ENCODE measurements at regions not wholly inside any gene's neighbourhood (a gene's known extent, or its start where the extent isn't known, plus 50 kb on each side); places are given as distances from the start of the nearest gene placed in this dataset.

GRCh38 chr13:95367309-95367843 is 66.1 kb upstream of the ABCC4 start:
- CTCF ChIA-PET (ENCODE audit: partially characterized antibody), result interaction anchor here (0.7 kb wide), 1 partner anchor 13 kb away, joined by 3 read pairs; no protein-coding TSS in a partner anchor
- Histone ChIP-seq H3K9me3 (ENCODE audit: insufficient read depth in 2 of 2, low read depth in 1 of 2, low read length in 1 of 2) (no peaks in the 10 kb centered on the region), H2AFZ (ENCODE audit: low read length) (0 out of 2 replicates have a peak overlapping the region, but pooled peaks have one; percentile 7)

More at GRCh38 chr13:95367309-95367843, 66.1 kb upstream of the ABCC4 start:
- WGBS, 2 experiments (ENCODE audit: extremely low coverage in 1 of 2, insufficient coverage in 1 of 2, insufficient read length in 1 of 2, insufficient replicate concordance in 2 of 2, low coverage in 1 of 2, low lambda C conversion rate in 2 of 2, missing lambda C conversion rate in 1 of 2), result 91% methylated on average over 6 of the region's 6 CpGs; no CpG with 5 or more reads in 1 of the 2 experiments
- Histone ChIP-seq H2BK20ac (ENCODE audit: low read length) (no peak overlapping the region), H3K18ac (ENCODE audit: extremely low read depth, low read length) (no peak overlapping the region), H3K9ac (replicated peaks in 1 of 4; ENCODE audit: extremely low read depth in 1 of 4, low read depth in 3 of 4, low read length in 3 of 4) (no peak overlapping the region), H4K20me1 (replicated peaks in 1 of 2; ENCODE audit: control insufficient read depth in 1 of 2, insufficient read depth in 2 of 2, low read length in 2 of 2) (no peaks in the 10 kb centered on the region), H2AK5ac (ENCODE audit: low read depth, low read length) (no peak overlapping the region), H3K4ac (replicated peaks; ENCODE audit: insufficient read length, low read depth, low read length) (no peak overlapping the region), H3K27me3 (replicated peaks in 1 of 4; ENCODE audit: control insufficient read depth in 3 of 4, extremely low read depth in 1 of 4, insufficient read depth in 3 of 4, low read length in 3 of 4) (no peaks in the 10 kb centered on the region), H3K14ac (ENCODE audit: insufficient read length) (no peak overlapping the region), H3K27ac (ENCODE audit: low read depth, low read length) (no peak overlapping the region), H3K79me2 (ENCODE audit: control insufficient read depth in 1 of 2, insufficient read depth in 2 of 2, low read length in 2 of 2) (no peaks in the 10 kb centered on the region), H4K5ac (ENCODE audit: insufficient read length, low read depth, low read length) (no peak overlapping the region), H2BK15ac (ENCODE audit: low read length) (no peak overlapping the region), H3K4me1 (replicated peaks in 1 of 4; ENCODE audit: control insufficient read depth in 3 of 4, insufficient read depth in 4 of 4, low read length in 3 of 4) (no peaks in the 10 kb centered on the region), H3K23me2 (ENCODE audit: low read depth, low read length) (no peaks in the 10 kb centered on the region), H3K56ac (replicated peaks; ENCODE audit: insufficient read length, low read depth, low read length) (no peak overlapping the region), H3K79me1 (ENCODE audit: low read depth, low read length) (no peaks in the 10 kb centered on the region), H4K91ac (replicated peaks; ENCODE audit: insufficient read length, low read length) (no peak overlapping the region), H2BK12ac (ENCODE audit: low read depth, low read length) (no peak overlapping the region), H2BK120ac (replicated peaks; ENCODE audit: low read depth, low read length) (no peak overlapping the region), H3K4me3 (ENCODE audit: extremely low read depth in 1 of 4, insufficient read depth in 2 of 4, low read depth in 3 of 4, low read length in 4 of 4) (no peak overlapping the region), H3K23ac (ENCODE audit: insufficient read length) (no peak overlapping the region), H2BK5ac (ENCODE audit: low read depth, low read length) (no peak overlapping the region), H4K8ac (ENCODE audit: extremely low read depth, insufficient read depth, low read length) (no peak overlapping the region), H3K4me2 (ENCODE audit: insufficient read depth in 1 of 2, low read depth in 2 of 2, low read length in 2 of 2) (no peak overlapping the region), H3K36me3 (ENCODE audit: control insufficient read depth in 2 of 4, insufficient read depth in 4 of 4, low read length in 3 of 4) (no peaks in the 10 kb centered on the region)
- POLR2A ChIA-PET (ENCODE audit: partially characterized antibody), result no interaction called here
- FAIRE-seq, result no peak
- TF ChIP-seq TAF1 (IDR thresholded peaks at IDR 0.05; ENCODE audit: low read depth, low read length), result no peak
- TF ChIP-seq SP4 (IDR thresholded peaks at IDR 0.05; ENCODE audit: low read length), result no peak
- no peak for TF ChIP-seq YY1 (IDR thresholded peaks at IDR 0.05; ENCODE audit: low read depth, low read length)
- TF ChIP-seq, protein P1, sequence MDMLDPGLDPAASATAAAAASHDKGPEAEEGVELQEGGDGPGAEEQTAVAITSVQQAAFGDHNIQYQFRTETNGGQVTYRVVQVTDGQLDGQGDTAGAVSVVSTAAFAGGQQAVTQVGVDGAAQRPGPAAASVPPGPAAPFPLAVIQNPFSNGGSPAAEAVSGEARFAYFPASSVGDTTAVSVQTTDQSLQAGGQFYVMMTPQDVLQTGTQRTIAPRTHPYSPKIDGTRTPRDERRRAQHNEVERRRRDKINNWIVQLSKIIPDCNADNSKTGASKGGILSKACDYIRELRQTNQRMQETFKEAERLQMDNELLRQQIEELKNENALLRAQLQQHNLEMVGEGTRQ (IDR thresholded peaks at IDR 0.05; ENCODE audit: low read length), result no peak
- no peak for TF ChIP-seq POU5F1 (IDR thresholded peaks at IDR 0.05; ENCODE audit: low read depth, low read length)
- TF ChIP-seq PHF8 (conservative IDR thresholded peaks at IDR 0.05; ENCODE audit: low read depth, low read length), result no peak
- no peak for TF ChIP-seq CHD2 (IDR thresholded peaks at IDR 0.05; ENCODE audit: low read length)
- no peak for DNase-seq (ENCODE audit: low read depth in 1 of 2, low spot score in 2 of 2)

Data from H1 (cell line).